ENCODE measurements at regions not wholly inside any gene's neighbourhood (a gene's known extent, or its start where the extent isn't known, plus 50 kb on each side); places are given as distances from the start of the nearest gene placed in this dataset.

- H3K27me3 ChIP-seq (ENCODE audit: control insufficient read depth in 4 of 4, insufficient read depth in 4 of 4, low read length in 3 of 4) = no peaks in the 10 kb centered on the region
- no peak overlapping the region for H3K4me3 ChIP-seq (ENCODE audit: low read depth in 1 of 3, low read length in 3 of 3)
- no peak for TF ChIP-seq TAF1 (conservative IDR thresholded peaks at IDR 0.05)
- no peaks in the 10 kb centered on the region for H3K9me3 ChIP-seq (ENCODE audit: control insufficient read depth in 4 of 4, low read length in 3 of 4)
- H3K9ac ChIP-seq (ENCODE audit: low read depth in 1 of 2, low read length in 2 of 2) = no peak overlapping the region
- no peaks in the 10 kb centered on the region for H3K4me1 ChIP-seq (ENCODE audit: control insufficient read depth in 4 of 4, insufficient read depth in 4 of 4, low read length in 3 of 4)
- no peak for DNase-seq (ENCODE audit: low spot score)
- no peak overlapping the region for H3K27ac ChIP-seq (ENCODE audit: low read depth in 1 of 2, low read length in 2 of 2)
- H3K36me3 ChIP-seq (ENCODE audit: control insufficient read depth in 4 of 4, insufficient read depth in 3 of 4, low read depth in 1 of 4, low read length in 3 of 4) = no peaks in the 10 kb centered on the region
- 85% methylated on average over 2 of the region's 2 CpGs for whole genome bisulfite sequencing
These were observed 313.4 kb downstream of the GJA1 start for GRCh38 chr6:121748850-121749249.

- DNase-seq (ENCODE audit: low spot score) = no peak
- no peak for TF ChIP-seq FOXA1 (IDR thresholded peaks at IDR 0.05)
- TF ChIP-seq ATF3 (IDR thresholded peaks at IDR 0.05) = no peak
- no peak for TF ChIP-seq HNF4A (conservative IDR thresholded peaks at IDR 0.05)
- no peak for TF ChIP-seq HNF4G (IDR thresholded peaks at IDR 0.05)
- TF ChIP-seq RXRA (IDR thresholded peaks at IDR 0.05) = no peak
- no peak for TF ChIP-seq YY1 (IDR thresholded peaks at IDR 0.05)
- TF ChIP-seq CTCF (IDR thresholded peaks at IDR 0.05; ENCODE audit: low read depth, low read length, missing input control) = no peak
- TF ChIP-seq MAX (IDR thresholded peaks at IDR 0.05) = no peak
- no peak for TF ChIP-seq NR2F2 (IDR thresholded peaks at IDR 0.05)
- TF ChIP-seq FOXA2 (IDR thresholded peaks at IDR 0.05) = no peak
- no peak for TF ChIP-seq TAF1 (conservative IDR thresholded peaks at IDR 0.05)
- Histone ChIP-seq H3K27me3 (ENCODE audit: control insufficient read depth in 4 of 4, insufficient read depth in 4 of 4, low read length in 3 of 4) (no peaks in the 10 kb centered on the region), H3K27ac (ENCODE audit: low read depth in 1 of 2, low read length in 2 of 2) (no peak overlapping the region), H3K4me3 (ENCODE audit: low read depth in 1 of 3, low read length in 3 of 3) (no peak overlapping the region), H3K4me1 (ENCODE audit: control insufficient read depth in 4 of 4, insufficient read depth in 4 of 4, low read length in 3 of 4) (no peaks in the 10 kb centered on the region), H3K9me3 (ENCODE audit: control insufficient read depth in 4 of 4, low read length in 3 of 4) (no peaks in the 10 kb centered on the region), H3K36me3 (ENCODE audit: control insufficient read depth in 4 of 4, insufficient read depth in 3 of 4, low read depth in 1 of 4, low read length in 3 of 4) (no peaks in the 10 kb centered on the region), H3K9ac (ENCODE audit: low read depth in 1 of 2, low read length in 2 of 2) (no peak overlapping the region)
- WGBS = 76% methylated on average over 1 of the region's 1 CpG
These were observed 320.0 kb downstream of the GJA1 start for GRCh38 chr6:121755485-121755884.

GRCh38 chr6:121756666-121757065 lies 321.2 kb downstream of the GJA1 start:
- WGBS = 86% methylated on average over 1 of the region's 1 CpG

More at GRCh38 chr6:121756666-121757065, 321.2 kb downstream of the GJA1 start:
- Histone ChIP-seq H3K9ac (ENCODE audit: low read depth in 1 of 2, low read length in 2 of 2) (no peak overlapping the region), H3K27ac (ENCODE audit: low read depth in 1 of 2, low read length in 2 of 2) (no peak overlapping the region), H3K4me3 (ENCODE audit: low read depth in 1 of 3, low read length in 3 of 3) (no peak overlapping the region), H3K27me3 (ENCODE audit: control insufficient read depth in 4 of 4, insufficient read depth in 4 of 4, low read length in 3 of 4) (no peaks in the 10 kb centered on the region), H3K4me1 (ENCODE audit: control insufficient read depth in 4 of 4, insufficient read depth in 4 of 4, low read length in 3 of 4) (no peaks in the 10 kb centered on the region), H3K36me3 (ENCODE audit: control insufficient read depth in 4 of 4, insufficient read depth in 3 of 4, low read depth in 1 of 4, low read length in 3 of 4) (no peaks in the 10 kb centered on the region), H3K9me3 (ENCODE audit: control insufficient read depth in 4 of 4, low read length in 3 of 4) (no peaks in the 10 kb centered on the region)
- no peak for DNase-seq (ENCODE audit: low spot score)
- no peak for TF ChIP-seq HNF4A (conservative IDR thresholded peaks at IDR 0.05)
- TF ChIP-seq MAX (IDR thresholded peaks at IDR 0.05) = no peak
- no peak for TF ChIP-seq YY1 (IDR thresholded peaks at IDR 0.05)
- TF ChIP-seq TAF1 (conservative IDR thresholded peaks at IDR 0.05) = no peak
- TF ChIP-seq RXRA (IDR thresholded peaks at IDR 0.05) = no peak
- no peak for TF ChIP-seq GABPA (IDR thresholded peaks at IDR 0.05 in 1 of 2, conservative IDR thresholded peaks at IDR 0.05 in 1 of 2)
- no peak for TF ChIP-seq ATF3 (IDR thresholded peaks at IDR 0.05)
- no peak for TF ChIP-seq JUND (IDR thresholded peaks at IDR 0.05)
- no peak for TF ChIP-seq REST (IDR thresholded peaks at IDR 0.05)
- TF ChIP-seq ZBTB33 (IDR thresholded peaks at IDR 0.05) = no peak
- no peak for TF ChIP-seq FOXA2 (IDR thresholded peaks at IDR 0.05)
- TF ChIP-seq FOXA1 (IDR thresholded peaks at IDR 0.05) = no peak

Data from liver (tissue), 8 donors.